ENCODE measurements at regions not wholly inside any gene's neighbourhood (a gene's known extent, or its start where the extent isn't known, plus 50 kb on each side); places are given as distances from the start of the nearest gene placed in this dataset.

- DNase-seq, result no peak
These were observed 52.3 kb upstream of the SNTG2 start for GRCh38 chr2:898319-898718.

- DNase-seq, result no peak
These were observed 53.6 kb upstream of the SNTG2 start for GRCh38 chr2:897091-897490.

- no peak for DNase-seq
These were observed 57.3 kb upstream of the SNTG2 start for GRCh38 chr2:893311-893710.

GRCh38 chr2:892892-893291 is 57.8 kb upstream of the SNTG2 start:
- DNase-seq, result no peak

GRCh38 chr2:892401-892800 is 58.2 kb upstream of the SNTG2 start:
- no peak for DNase-seq

GRCh38 chr2:891734-892133 is 58.9 kb upstream of the SNTG2 start:
- DNase-seq, result no peak

- no peak for DNase-seq
These were observed 59.9 kb upstream of the SNTG2 start for GRCh38 chr2:890791-891190.

- no peak for DNase-seq
These were observed 60.4 kb upstream of the SNTG2 start for GRCh38 chr2:890214-890613.

GRCh38 chr2:888906-889566 is 61.6 kb upstream of the SNTG2 start:
- DNase-seq, result no peak

GRCh38 chr2:888211-888801 is 62.3 kb upstream of the SNTG2 start:
- no peak for DNase-seq

- DNase-seq, result no peak
These were observed 63.0 kb upstream of the SNTG2 start for GRCh38 chr2:887639-888038.

- no peak for DNase-seq
These were observed 64.3 kb upstream of the SNTG2 start for GRCh38 chr2:886072-887022.

- no peak for DNase-seq
These were observed 65.2 kb upstream of the SNTG2 start for GRCh38 chr2:885230-886071.

- no peak for DNase-seq
These were observed 66.6 kb upstream of the SNTG2 start for GRCh38 chr2:883803-884748.

- no peak for DNase-seq
These were observed 67.3 kb upstream of the SNTG2 start for GRCh38 chr2:883260-883802.

GRCh38 chr2:881204-881918 is 69.3 kb upstream of the SNTG2 start:
- no peak for DNase-seq

- DNase-seq, result no peak
These were observed 70.3 kb upstream of the SNTG2 start for GRCh38 chr2:880201-880970.

GRCh38 chr2:879540-879939 is 71.1 kb upstream of the SNTG2 start:
- DNase-seq, result no peak

- DNase-seq, result no peak
These were observed 72.3 kb upstream of the SNTG2 start for GRCh38 chr2:878245-878930.

Data from NCI-H1105 (cell line).